NCI-H510A treated with DMSO at 0.1 percent for 48 hours (cell line): ENCODE measurements at regions not wholly inside any gene's neighbourhood (a gene's known extent, or its start where the extent isn't known, plus 50 kb on each side); places are given as distances from the start of the nearest gene placed in this dataset.

Experiments
- DNase-seq: peaks from one replicate; lab custom pipeline; 2025; lab: John Stamatoyannopoulos, UW

DNA sequence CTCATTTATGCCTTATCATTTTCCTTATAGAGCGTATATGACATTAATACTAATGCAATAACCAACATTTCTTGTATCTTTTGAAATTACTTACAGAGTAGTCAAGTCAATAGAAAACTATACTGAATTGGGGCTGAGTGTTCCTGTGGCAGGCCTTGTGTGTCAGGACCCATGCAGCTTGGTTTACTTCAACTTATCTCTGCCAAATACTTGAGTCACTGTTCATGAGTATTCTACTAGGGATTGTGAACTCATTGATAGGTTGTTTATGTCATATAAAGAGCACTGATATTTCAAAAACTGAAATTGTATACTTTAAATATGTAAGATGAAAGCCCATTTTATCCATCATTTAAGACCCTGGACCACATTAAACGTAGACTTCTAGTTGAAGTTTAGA is 688.6 kb upstream of the SLITRK1 start:
- no peak for DNase-seq

GRCh38 chr13:84569366-84569765 is 687.1 kb upstream of the SLITRK1 start:
- no peak for DNase-seq

GRCh38 chr13:84567848-84568247 is 685.6 kb upstream of the SLITRK1 start:
- no peak for DNase-seq

GRCh38 chr13:84566780-84567179 is 684.5 kb upstream of the SLITRK1 start:
- DNase-seq = no peak

GRCh38 chr13:84563611-84564010 is 681.3 kb upstream of the SLITRK1 start:
- DNase-seq = peak; percentile 70

DNA sequence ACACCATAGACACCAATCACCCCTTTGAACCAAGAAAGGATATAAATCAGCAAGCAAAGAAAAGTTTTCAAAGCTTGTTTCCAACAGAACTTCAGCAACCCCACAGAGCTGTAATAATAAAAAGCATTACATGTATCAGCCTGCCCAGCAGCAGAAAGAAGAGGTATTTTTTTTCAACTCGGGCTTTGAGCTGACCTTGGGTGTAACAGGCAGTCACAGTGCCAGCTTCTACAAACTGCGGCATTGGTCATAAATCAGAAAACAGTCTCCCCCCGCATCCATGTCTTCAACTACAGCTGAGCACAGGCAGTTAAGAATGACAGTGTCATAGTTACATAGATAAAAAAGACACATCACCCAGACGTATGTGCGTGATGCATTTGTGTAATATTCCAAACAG is 671.0 kb upstream of the SLITRK1 start:
- no peak for DNase-seq

DNA sequence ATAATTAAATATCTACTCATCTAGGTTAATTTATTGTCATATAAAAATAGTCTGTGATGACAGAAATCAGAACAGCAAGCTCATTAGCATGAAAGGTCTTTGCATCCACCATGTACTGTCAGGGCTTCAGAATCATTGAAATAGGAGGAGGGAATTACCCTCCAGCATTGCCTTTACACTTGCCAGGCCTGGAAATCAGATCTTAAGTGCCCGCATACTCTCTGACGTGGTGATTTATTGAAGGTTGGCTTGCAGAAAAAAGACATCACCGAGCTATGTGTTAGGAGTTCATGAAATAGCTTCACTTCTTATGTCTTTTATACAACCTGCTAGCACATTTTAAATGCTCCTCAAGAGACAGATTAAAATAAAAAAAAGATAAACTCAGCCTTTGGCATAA is 661.7 kb upstream of the SLITRK1 start:
- DNase-seq = no peak

DNA sequence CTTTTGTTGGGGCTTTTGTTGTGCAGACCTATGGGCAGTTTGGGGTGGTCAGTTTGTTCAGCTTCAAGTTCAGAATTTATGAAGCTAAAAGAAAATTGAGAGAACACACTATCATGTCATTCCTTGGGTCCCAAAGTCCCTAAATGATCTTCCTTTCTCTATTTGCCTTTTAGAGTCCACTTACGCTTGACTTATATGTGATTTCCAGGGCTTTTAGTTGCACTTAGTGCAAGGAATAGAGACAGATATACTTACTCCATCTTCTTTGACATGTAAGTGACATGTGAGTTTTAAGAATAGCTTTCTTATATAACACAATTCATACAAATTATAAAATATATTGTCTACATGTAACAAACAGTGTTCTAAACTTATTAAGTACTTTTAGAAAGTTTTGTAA is 660.1 kb upstream of the SLITRK1 start:
- no peak for DNase-seq

DNA sequence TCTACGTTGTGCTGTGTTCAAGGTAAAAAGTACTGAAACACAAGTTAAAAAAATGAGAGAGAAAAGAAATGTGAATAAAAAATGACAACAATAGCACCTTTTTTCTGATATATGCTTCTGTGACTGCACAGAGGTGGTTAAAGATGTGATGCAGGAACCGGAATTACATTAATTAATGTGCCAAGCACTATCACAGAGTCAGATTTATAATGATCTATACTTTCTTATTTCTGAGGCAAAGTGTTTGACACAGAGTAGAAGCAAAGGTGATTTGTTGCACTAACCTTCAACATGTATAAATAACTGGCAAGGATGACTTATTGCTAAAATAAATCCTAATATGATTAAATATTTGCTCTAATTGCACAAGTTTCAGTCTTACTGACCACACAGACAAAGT is 654.6 kb upstream of the SLITRK1 start:
- DNase-seq = no peak

GRCh38 chr13:84528408-84529070 is 646.3 kb upstream of the SLITRK1 start:
- no peak for DNase-seq

DNA sequence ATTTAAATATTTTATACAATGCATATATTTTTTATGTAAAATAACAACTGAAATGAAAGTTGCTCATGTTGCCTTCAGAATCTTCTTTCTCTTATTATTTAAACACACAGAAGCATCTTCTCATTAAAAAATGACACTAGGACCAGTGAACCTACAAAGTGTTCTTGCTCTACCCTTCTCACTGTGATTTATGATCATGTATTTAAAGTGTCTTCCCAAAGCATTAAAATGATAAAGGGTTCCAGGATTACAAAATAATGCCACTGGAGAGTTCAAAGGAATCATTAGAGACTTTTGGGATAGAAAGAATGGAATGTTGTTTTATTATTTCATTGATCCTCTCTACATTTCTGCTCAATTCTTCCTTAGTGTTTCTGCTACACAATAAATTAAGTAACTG is 643.6 kb upstream of the SLITRK1 start:
- no peak for DNase-seq

DNA sequence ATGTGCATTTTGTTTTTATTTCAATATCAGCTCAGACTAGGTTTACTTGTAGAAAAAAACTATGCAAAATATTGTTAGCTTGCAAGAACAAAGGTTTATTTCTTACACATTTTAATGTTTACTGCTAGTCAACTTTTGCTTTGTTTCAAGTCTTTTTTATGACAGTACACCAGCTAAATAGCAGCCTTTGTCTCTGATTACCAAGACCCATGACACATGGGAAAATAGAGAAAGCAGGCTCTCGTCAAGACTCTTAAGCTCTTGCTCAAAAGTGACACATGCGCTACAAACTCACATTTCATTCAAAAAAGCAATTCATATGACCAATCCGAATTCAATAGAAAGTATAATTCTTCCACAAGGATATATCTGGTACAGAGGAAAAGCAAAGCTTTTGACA is 642.3 kb upstream of the SLITRK1 start:
- no peak for DNase-seq

DNA sequence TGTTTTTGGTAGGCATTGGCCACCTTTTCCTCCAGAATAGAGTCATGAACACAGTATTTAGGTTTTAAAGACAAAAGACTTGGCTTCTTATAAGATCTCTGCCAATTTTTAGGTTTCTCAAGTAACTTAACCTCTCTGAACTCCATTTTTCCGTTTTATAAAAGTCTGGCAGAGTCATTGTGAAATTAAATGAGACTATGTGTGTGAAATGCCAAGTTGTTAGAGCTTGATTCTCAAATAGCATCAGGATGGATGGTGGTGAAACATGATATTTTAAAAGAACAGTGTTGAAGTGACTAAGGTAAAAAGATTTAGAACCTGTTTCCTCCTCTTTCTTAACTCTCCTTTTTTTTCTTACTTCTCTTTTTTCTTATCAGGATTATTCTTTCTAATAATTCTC is 617.7 kb upstream of the SLITRK1 start:
- no peak for DNase-seq

GRCh38 chr13:84497613-84498012 is 615.3 kb upstream of the SLITRK1 start:
- no peak for DNase-seq

DNA sequence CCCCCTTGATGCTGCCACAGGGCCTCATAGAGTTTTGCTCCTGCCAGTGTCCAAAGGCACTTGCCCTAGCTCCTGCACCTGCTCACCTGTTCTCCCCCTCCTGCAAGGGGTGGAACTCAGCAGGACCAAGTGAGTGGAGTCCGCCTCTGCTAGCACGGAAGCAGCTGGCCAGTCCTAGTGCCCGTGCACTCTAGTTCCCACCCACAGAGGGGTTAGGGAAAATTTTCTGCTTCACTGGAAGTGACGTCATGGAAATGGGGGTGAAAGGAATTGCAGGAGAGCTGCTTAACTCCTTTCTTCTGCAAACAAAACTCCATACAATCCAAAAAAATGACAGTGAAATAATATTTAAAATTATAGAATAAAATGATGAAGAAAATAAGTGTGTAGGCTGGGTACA is 609.7 kb upstream of the SLITRK1 start:
- DNase-seq = peak; percentile 8

GRCh38 chr13:84487752-84488151 is 605.5 kb upstream of the SLITRK1 start:
- no peak for DNase-seq

DNA sequence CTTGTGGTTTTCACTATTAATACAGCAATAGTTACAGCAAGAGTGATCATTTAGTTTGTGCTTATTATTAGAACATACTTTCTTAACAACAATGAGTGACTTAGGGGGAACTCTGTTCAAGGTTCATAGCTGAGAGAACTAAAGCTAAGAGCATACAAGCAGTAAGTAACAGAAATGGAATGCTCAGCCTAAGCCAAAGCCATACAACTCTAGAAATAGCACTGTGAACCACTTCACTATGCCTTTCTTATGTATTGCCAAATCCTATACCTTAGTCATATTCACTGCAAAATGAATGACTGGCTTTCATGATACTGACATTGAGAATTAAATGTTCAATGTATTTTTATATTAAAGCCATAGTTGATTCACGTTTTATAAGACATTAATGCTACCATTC is 599.7 kb upstream of the SLITRK1 start:
- DNase-seq = no peak

GRCh38 chr13:84479656-84480055 is 597.4 kb upstream of the SLITRK1 start:
- DNase-seq = no peak

- no peak for DNase-seq
These were observed 588.3 kb upstream of the SLITRK1 start for GRCh38 chr13:84470528-84470927.

DNA sequence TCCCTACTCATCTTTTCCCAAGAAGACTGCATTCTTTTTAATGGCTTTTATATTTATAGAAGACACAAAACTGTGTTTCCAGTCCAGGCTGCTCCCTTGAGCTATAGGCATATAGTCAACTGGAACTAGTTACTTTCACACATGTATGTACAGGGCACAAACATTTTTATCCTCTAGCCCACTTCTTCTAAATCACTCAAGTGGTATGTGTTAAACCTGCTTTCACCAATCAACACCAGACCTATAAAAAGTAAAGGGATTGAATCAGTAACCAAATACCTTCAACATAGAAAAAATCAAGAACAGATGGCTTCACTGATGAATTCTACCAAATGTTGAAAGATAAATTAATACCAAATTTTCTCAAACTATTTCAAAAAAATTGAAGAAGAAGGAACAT is 584.2 kb upstream of the SLITRK1 start:
- no peak for DNase-seq

GRCh38 chr13:84460989-84461388 is 578.7 kb upstream of the SLITRK1 start:
- no peak for DNase-seq

DNA sequence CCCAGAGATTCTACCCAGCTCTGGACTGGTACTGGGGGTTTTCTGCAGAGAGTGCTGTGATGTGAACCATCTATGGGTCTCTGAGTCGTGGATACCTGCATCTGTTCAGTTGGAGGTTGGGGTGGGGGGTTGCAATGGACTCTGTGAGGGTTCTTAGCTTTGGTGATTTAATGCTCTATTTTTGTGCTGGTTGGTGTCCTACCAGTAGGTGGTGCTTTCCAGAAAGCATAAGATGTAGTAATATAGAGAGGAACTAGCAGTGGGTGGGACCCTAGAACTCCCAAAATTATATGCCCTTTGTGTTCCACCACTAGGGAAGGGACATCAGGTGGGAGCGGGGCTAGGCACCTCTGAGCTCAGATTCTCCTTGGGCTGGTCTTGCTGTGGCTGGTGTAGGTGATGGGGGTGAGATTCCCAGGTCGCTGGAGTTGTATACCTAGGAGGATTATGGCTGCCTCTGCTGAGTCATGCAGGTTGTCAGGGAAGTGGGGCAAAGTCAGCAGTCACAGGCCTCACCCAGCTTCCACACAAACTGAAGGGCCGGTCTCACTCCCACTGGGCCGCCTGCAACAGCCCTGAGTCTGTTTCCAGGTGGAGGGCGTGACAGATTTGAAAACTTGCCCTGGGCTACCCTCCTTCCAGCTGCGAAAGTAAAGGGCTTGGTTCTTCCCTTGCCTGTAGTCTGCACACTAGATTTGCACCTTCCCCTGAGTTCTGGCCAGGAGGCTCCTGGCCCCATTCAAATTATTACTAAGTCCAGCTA is 573.0 kb upstream of the SLITRK1 start:
- DNase-seq = no peak

DNA sequence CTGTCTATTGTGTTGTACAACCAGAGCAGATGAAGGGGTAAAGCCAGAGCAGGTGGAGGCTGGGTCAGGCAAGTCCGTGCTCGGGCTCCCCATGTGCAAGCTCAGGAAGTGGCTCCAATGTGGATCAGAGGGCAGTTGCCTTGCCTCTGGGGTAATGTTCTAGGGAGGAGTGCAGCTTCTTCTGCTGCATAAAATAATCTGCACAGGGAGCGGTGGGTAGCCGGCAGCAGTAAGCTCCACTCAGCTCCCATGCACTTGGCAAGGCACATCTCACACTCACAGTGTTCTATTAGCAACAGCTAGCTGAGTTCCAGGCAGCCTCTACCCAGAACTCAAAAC is 565.3 kb upstream of the SLITRK1 start:
- DNase-seq = no peak
